ENCODE measurements at regions not wholly inside any gene's neighbourhood (a gene's known extent, or its start where the extent isn't known, plus 50 kb on each side); places are given as distances from the start of the nearest gene placed in this dataset.

GRCh38 chr1:29706936-29707335 is 470.6 kb downstream of the PTPRU start:
- peak; percentile 93 to 95 for DNase-seq

- DNase-seq, result no peak
Observed at GRCh38 chr1:29704430-29704829, 468.1 kb downstream of the PTPRU start.

DNA sequence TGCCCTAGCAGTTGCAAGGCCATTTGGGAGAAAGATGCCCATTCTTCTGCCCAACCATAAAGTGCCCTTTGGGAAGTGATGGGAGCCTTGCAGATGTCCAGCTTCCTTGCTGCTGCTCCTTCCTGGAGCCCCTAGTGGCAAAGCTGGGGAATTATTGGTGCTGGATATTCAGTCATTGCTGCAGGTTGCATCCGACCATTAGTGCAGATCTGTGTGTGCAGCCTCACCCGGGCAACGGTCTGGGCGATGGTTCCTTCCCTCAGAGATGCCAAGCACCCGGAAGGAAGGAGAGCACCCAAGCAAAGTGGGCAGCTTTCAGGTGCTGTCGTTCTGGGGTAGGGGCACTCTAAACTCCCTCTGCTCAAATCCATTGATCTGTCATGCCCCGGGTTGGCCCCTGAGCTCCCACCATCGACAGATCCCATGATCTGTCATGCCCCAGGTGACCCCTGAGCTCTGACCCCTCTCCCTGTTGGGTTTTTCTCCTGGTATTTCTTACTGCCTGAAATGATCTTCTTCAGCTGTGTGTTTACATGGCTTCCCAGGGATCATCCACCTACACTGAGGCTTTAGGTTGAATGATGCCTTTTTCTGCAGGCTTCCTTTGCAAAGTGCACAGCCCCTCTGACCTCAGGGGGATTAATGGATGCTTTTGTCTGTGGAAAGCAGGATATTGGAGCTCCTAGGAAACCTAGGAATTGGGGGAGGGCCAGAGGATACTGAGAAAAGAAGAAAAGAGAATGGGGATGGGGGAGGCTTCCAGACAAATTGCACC is 467.5 kb downstream of the PTPRU start:
- peak; percentile 20 to 23 for DNase-seq

DNA sequence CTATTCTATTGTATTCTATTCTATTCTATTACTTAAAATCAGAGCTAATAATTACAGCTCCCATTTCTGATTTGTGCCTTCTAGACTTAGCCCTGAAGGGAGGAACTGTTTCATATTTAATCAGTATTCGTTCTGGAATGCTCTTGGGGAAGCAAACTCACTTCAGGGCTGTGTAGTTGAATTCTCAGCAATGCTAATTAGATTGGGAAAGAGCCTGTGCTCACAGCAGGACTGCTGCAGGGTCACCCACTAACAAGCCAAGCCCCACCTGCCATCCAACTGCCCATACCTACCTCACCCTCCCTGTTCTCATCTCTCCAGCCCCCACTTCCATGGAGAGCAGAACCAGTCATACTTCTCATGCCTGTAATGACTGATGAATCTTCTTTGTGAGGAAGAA is 464.2 kb downstream of the PTPRU start:
- no peak for DNase-seq

DNA sequence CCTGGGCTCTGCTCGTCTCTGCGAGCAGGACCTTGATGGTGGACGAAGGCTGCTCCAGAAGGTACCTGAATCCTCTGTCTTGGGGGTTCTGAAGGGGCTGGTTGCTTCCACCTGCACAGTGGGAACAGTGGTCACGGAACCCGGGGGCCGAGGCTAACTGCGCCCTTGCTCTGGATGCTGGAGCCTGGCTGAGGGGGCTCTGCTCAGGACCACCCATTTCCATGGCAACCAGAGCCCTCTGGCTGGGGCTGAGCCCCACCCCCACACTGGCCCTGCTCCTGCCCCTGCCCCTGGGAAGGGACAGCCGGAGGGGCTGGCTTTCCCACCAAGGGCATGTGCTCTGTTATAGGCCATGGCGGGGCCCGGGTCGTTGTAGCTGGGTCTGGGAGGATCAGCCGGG is 462.3 kb downstream of the PTPRU start:
- no peak for DNase-seq

GRCh38 chr1:29698033-29698432 is 461.7 kb downstream of the PTPRU start:
- no peak for DNase-seq

DNA sequence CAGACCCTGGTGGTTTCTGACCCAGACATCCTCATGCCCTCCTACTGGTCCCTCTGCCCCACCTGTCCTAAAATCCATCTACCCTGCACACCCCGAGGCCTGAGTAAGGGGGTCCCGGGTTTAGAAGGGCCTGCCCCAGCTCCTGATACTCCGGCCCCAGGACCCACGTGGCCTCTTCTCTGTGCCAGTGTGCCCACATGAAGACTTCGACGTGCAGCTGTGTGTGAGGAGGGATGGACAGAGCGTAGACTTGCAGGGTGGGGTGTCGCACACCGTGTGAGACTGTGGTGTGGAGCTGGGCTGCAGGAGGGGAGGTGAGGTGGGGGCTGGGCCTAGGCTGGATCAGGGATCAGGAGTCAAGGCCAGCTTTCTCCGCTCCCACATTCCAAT is 461.1 kb downstream of the PTPRU start:
- DNase-seq, result no peak

DNA sequence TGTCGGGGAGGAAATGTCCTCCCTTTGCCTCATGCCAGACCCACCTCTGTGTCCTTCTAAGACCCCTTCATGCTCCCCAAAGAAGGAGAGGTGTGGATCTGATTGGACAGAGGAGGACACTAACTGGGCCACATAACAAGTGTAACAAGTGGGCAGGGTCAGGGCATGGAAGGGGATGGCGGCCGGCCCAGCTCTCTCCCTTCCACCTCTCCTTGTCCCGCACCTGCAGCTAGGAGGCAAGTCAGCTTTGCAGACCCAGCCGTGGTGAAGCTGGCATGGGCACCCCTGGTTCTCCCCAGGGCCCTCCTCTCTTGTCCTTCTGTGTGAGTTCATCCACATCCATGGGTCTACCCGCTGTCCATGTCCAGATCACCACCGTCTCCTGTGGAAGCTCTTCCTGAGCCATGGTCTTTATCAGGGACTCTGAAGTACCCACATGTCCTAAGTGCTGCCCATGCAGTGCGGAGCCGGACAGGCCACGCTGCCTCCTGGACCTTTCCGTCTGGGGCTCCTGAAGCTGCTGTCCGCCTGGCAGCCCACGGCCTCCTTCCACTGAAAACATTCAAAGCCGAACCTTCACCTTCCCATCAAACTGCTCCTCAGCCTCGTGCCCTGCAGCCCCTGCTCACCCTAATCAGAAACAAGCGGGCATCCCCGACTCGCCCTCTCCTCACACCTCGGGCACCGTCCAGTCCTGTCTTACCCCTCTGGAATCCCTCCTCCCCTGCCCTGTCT is 460.5 kb downstream of the PTPRU start:
- no peak for DNase-seq

DNA sequence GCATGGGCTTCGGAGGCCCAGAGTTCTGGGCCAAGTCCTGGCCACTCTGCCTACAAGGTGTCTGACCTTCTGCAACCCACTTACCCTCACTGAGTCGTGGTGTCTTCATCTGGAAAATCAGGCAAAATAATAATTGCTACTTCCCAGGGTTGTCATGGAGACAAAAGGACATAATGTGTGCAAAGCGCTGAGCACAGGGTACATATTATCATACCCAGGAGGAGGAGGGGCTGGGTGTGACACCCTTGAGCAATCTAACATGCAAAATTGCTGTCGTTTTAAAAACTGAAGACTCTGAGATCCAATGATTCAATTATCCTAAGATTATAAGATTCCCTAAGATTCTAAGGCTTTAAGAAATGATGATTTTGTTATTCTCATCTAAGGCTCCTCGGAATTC is 459.5 kb downstream of the PTPRU start:
- peak in 1 of 2 experiments; percentile 25 for DNase-seq

DNA sequence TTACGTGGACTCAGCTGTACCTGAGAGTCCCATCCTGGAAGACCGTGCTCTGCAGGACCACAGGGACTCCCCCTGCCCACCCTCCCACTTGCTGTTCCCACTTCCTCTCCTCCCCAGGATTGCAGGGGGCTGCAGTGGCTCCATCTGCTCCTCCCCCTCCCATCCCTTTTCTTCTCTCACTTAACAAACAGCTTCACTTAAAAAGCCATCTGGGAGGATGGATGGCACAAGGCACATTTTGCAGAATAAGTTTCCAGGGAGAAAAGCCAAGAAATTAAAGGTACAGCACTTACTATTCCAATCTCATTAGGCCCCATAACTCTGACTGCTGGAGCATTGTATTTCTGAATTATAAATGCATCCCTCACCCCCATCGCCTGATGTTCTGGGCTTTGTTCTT is 458.7 kb downstream of the PTPRU start:
- no peak for DNase-seq

GRCh38 chr1:29691499-29691898 is 455.2 kb downstream of the PTPRU start:
- no peak for DNase-seq

DNA sequence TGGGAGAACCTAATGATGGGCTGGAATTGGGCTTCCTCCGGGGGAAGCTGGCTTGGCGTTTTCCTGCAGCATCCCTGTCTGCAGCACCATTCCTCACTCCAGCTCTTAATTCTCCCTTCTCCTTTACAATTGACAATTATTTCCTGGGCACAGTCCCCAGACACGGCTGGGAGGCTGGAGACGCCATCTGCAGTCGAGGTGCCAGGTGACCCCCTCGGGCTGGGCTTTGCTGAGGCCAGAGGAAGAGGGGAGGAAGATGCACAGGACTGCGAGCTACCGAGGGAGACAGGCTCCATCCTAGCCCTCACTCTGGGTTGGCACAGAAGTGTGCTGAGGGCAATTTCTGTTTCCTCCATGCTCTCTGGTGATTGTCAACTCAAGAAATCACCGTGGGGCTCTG is 453.8 kb downstream of the PTPRU start:
- peak in 1 of 2 experiments; percentile 20 for DNase-seq

DNA sequence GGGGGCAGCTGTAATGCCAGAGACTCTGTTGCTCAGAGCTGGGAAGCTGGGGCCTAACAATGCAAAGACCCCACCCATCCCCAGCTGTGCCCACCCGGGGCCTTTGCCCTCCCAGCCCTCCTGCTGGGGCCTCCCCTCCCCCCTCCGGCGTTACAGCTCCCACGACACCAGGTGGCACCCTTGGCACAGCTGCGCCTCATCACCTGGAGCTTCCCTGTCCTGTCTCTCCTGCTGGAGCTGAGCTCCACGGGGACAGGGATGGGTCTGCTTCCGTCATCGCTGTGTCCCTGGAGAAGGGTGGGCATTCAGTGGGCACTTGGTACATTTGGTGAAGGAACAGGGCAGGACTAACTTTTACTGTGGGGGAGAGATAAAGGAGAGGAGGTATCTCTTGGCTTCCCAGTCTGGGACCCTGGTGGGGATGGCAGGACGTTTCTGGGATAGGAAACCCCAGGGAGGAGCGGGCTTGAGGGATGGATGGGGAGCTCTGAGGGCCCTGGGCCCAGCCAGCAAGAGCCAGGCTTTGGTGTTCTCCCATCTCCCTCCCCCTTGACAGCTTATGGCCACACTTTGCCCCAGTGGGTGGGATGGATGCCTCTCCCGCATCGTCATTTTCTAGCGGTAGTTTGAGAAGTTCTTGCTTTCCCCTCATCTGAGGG is 453.2 kb downstream of the PTPRU start:
- DNase-seq, result peak in 1 of 2 experiments; percentile 29

GRCh38 chr1:29688471-29689365 is 452.4 kb downstream of the PTPRU start:
- no peak for DNase-seq

DNA sequence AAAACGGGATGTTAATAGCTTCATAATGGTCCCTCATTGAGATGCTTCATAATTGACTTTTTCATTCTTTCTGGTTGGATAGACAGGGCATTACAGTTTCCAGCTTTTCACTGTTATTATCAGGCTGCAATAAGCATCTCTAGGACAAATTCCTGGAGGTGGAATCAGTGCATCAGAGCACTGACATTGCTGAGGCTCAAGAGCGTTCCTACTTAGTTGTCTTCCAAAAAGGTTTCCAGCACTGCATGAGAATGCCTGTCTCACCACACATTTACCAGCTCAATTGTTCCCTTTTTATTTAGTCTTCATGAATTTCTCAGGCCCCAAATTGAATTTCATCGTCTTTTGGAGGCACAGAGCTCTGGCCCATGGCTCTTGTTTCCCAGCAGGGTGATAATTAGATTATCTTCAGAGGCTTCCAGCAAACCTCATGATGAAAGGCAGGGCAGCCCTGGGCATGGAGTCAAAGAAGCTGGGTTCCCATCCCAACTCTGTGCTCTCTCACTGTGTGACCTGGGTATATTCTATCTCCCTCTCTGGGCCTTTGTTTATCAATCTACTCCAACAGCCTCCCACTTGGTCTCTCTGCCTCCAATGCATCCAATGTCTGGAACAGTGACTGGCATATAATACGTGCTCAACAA is 451.4 kb downstream of the PTPRU start:
- no peak for DNase-seq

DNA sequence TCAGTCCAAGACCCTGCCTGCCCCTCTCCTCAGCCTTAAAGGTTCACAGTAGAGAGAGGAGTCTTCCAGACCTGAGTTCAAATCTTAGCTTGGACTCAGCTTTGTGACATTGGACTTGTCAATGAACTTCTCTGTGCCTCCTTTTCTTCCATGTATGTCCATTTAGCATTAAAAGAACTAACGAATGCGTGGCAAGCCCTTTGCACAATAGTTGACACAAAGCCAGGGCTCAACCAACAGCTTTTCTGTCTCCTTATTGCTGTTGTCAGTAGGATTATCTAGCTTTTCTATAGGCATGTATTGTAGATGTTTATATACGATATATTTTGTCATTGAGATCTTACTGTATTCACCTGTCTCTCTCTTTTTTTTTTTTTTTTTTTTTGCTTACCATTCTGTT is 450.8 kb downstream of the PTPRU start:
- no peak for DNase-seq

- no peak for DNase-seq
Observed at GRCh38 chr1:29686012-29686930, 449.9 kb downstream of the PTPRU start.

GRCh38 chr1:29685387-29685786 is 449.1 kb downstream of the PTPRU start:
- no peak for DNase-seq

DNA sequence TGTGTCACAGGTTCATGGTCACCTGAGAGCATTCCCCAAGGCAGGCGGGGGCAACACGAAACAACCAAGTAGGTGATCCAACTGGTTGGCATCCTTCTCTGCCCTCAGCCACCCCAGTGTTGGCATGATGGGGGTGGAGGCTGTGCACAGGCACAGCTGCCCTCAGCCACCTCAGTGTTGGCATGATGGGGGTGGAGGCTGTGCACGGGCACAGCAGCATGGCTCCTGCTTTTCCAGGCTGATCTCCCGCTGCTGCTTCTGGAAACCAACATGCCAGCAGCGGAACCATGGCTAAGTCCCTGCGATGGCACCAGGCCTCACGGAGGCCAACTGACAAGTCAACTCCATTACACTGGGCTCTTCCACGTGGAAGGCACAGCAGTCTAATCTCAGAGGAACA is 447.8 kb downstream of the PTPRU start:
- DNase-seq, result no peak

DNA sequence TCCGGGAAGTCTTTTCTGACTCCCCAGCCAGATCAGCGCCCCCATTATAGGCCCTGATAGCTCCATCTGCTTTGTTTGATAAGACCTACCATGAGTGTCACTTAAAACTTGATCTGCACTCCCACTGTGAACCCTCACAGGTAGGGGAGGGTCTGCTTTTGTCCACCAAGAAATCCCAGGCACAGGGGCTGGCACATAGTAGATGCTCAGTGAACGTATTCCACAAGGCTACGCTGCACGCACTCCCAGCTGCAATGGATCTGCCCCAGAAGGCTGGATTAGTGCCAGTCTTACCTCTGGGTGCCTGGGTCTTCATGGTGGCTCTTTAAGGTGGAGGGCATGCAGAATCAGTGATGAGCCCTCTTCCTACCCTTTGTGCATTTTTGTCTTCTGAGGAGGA is 447.1 kb downstream of the PTPRU start:
- DNase-seq, result no peak

GRCh38 chr1:29682919-29683295 is 446.6 kb downstream of the PTPRU start:
- DNase-seq, result peak; percentile 71 to 91
